ENCODE measurements at regions not wholly inside any gene's neighbourhood (a gene's known extent, or its start where the extent isn't known, plus 50 kb on each side); places are given as distances from the start of the nearest gene placed in this dataset.

DNA sequence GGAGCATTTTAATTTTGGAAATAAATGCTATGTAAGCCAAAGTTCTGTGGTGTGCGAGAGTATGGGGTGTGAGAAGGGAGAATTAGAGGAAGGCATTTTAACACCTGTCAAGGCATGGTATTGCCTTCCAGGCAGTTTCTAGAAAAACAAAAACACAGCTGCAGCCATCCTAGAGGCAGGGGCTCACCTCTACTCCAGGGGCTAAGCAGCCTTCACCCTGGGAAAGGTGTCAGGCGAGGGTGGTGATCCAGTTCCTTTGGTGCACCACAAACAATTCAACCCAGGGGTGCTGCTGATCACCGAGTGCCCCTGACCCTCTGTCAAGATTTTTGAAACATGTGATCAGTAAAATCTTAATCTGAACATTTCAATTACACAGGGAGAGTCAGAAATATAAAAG, 59.2 kb upstream of the GPR26 start:
- H3K4me1 Mint-ChIP-seq (ENCODE audit: low read depth): no peaks in the 10 kb centered on the region
- ChIA-PET CTCF (no interaction called here), POLR2A (no interaction called here)
- no peak overlapping the region for H3K27ac Mint-ChIP-seq
- DNase-seq: no peak
- no peak for ATAC-seq
- no peak overlapping the region for H3K4me3 Mint-ChIP-seq
- no peaks in the 10 kb centered on the region for H3K27me3 Mint-ChIP-seq (ENCODE audit: low read depth)
- no peaks in the 10 kb centered on the region for H3K9me3 Mint-ChIP-seq (ENCODE audit: insufficient read depth)
- no peaks in the 10 kb centered on the region for H3K36me3 Mint-ChIP-seq (ENCODE audit: low read depth)

DNA sequence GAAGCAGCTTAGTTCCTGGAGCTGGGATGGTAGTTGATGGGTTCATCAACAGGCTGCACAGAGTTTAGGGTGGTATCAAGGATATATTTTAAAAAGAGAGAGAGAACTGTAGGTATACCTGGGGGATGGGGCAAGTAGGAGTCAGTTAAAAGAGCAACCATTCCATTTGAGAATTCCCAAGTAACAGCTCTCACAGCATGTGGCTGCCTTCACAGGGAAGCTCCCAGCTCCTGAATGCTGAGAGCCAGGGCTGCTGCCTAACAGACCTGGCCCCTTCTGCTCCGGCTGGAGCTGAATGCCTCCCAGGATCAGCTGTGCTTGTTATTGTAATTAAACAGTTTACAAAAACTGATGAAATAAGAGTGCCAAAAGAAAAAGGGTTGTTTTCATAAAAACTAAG, 58.8 kb upstream of the GPR26 start:
- Mint-ChIP-seq H3K4me1 (ENCODE audit: low read depth) (no peaks in the 10 kb centered on the region), H3K9me3 (ENCODE audit: insufficient read depth) (no peaks in the 10 kb centered on the region), H3K4me3 (no peak overlapping the region), H3K27me3 (ENCODE audit: low read depth) (no peaks in the 10 kb centered on the region), H3K27ac (no peak overlapping the region), H3K36me3 (ENCODE audit: low read depth) (no peaks in the 10 kb centered on the region)
- DNase-seq (no peak), ATAC-seq (no peak)
- ChIA-PET CTCF (no interaction called here), POLR2A (no interaction called here)

DNA sequence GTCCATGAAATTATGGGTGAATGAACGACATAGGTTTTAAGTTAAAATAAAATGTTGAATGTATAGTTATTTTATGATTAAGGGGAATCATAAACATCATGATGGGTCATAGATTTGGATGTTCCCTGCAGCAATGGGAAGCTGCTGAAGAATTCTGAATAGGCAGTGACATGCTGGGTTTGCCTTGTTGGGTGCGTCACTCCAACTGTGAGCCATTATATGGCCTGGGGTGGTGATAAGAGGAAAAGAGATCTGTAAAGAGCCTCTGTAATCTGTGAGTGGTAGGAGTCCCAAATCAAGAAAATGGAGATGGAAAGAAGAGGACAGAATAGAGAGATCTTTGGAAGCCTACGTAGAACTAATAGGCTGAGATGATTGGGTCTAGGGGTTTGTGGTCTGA, 58.1 kb upstream of the GPR26 start:
- Mint-ChIP-seq H3K4me1 (ENCODE audit: low read depth) (no peaks in the 10 kb centered on the region), H3K4me3 (no peak overlapping the region), H3K9me3 (ENCODE audit: insufficient read depth) (no peaks in the 10 kb centered on the region), H3K27ac (no peak overlapping the region), H3K36me3 (ENCODE audit: low read depth) (no peaks in the 10 kb centered on the region), H3K27me3 (ENCODE audit: low read depth) (no peaks in the 10 kb centered on the region)
- no peak for ATAC-seq
- ChIA-PET CTCF (no interaction called here), POLR2A (no interaction called here)
- no peak for DNase-seq

DNA sequence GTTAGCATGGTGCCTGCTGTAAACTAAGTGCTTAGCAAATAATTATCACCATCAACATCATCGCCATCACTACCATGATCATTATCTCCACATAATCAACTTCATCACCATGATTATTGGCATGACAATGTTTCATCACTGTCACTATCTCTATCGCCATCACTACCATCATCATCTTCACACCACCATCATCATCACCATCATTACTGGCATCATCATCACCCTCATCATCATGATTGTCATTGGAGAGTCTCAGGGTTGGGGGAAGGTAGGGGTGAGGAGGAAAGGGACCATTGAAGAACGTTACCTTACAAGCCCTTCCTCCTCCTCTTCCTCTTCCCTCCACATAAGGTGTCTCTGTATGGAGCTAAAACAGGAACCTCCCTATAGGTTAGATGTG, 54.9 kb upstream of the GPR26 start:
- POLR2A ChIA-PET: no interaction called here

DNA sequence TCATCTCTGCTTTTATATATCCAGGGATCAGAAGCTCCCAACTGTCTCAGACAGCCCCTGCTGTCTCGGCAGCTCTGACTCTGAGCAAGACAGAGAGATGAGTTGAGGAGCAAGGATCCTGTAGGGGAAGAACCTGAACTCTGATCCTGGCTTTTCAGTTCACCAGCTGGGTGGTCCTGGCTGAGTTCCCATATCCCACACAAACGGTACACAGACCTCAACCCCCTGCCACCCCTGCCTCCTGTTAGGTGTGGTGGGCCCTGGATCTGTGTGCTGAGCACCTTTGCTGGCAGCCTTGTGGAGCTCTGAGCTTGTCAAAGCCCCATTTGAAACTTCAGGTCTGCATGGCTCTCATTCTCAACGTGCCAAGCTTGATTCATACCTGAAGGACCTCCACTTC, 54.3 kb upstream of the GPR26 start:
- ChIA-PET POLR2A (no interaction called here), CTCF (no interaction called here)
- Mint-ChIP-seq H3K27me3 (ENCODE audit: low read depth) (no peaks in the 10 kb centered on the region), H3K4me1 (ENCODE audit: low read depth) (no peaks in the 10 kb centered on the region), H3K9me3 (ENCODE audit: insufficient read depth) (no peaks in the 10 kb centered on the region), H3K27ac (no peak overlapping the region), H3K4me3 (no peak overlapping the region), H3K36me3 (ENCODE audit: low read depth) (no peaks in the 10 kb centered on the region)
- no peak for ATAC-seq
- no peak for DNase-seq

More for the DNA sequence above, 54.9 kb upstream of the GPR26 start:
- no peaks in the 10 kb centered on the region for H3K4me1 Mint-ChIP-seq (ENCODE audit: low read depth)
- H3K9me3 Mint-ChIP-seq (ENCODE audit: insufficient read depth): no peaks in the 10 kb centered on the region
- CTCF ChIA-PET: no interaction called here
- no peaks in the 10 kb centered on the region for H3K36me3 Mint-ChIP-seq (ENCODE audit: low read depth)
- no peak overlapping the region for H3K4me3 Mint-ChIP-seq
- H3K27me3 Mint-ChIP-seq (ENCODE audit: low read depth): no peaks in the 10 kb centered on the region
- ATAC-seq: no peak
- no peak for DNase-seq
- H3K27ac Mint-ChIP-seq: no peak overlapping the region

DNA sequence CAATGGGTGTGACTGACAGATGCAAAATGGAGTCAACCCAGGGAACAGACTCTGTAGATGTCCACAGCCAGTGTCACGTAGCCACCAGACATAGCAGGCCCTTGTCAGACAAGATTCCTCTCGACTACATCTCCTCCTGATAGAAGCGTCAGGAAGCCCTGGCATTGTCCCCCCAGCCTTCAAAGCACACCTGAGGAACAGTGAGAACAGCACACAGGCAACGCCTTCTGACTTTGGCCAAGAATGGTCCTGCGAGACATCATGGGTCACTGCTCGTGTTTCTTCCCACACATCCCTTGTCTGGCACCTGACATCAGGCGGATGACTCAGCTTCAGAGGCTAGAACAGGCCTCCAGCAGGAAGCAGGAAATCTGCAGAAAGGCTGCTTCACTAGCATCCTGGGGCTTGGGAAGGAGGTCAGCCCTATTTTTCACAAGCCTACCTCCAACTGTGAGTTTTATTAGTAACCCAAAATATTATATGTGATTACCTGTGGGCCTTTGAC, 52.8 kb upstream of the GPR26 start:
- ATAC-seq (no peak), DNase-seq (no peak)
- CTCF ChIA-PET: no interaction called here
- Mint-ChIP-seq H3K4me1 (ENCODE audit: low read depth) (no peaks in the 10 kb centered on the region), H3K27me3 (ENCODE audit: low read depth) (no peaks in the 10 kb centered on the region), H3K4me3 (no peak overlapping the region), H3K27ac (no peak overlapping the region), H3K36me3 (ENCODE audit: low read depth) (no peaks in the 10 kb centered on the region), H3K9me3 (ENCODE audit: insufficient read depth) (no peaks in the 10 kb centered on the region)
- POLR2A ChIA-PET: interaction anchor here (0.5 kb wide), 1 partner anchor 1288 kb away, joined by 4 read pairs; no protein-coding TSS in a partner anchor

DNA sequence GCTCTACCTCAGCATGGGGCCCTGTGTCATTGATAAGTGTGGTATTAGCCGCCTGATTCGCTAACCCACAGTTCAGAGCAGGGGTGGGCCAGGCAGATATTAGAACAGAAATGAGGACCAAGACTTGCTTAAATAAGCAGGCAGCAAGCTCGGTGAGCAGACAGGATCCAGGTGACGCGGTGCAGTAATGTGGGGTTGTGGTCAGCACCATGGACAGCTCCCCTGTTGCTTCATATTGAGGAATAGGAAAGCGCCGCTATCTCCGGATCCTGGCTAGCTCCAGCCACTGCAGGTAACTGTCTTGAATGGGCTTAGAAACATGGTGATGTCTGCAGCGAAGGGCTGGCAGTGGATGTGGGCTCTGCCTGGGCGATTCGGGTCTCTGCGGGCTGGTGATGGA, 51.3 kb upstream of the GPR26 start:
- no peaks in the 10 kb centered on the region for H3K27me3 Mint-ChIP-seq (ENCODE audit: low read depth)
- peak; percentile 69 for ATAC-seq
- DNase-seq: peak; percentile 75
- H3K4me3 Mint-ChIP-seq: no peak overlapping the region
- no peaks in the 10 kb centered on the region for H3K4me1 Mint-ChIP-seq (ENCODE audit: low read depth)
- H3K9me3 Mint-ChIP-seq (ENCODE audit: insufficient read depth): no peaks in the 10 kb centered on the region
- CTCF ChIA-PET: no interaction called here
- POLR2A ChIA-PET: no interaction called here
- no peak overlapping the region for H3K27ac Mint-ChIP-seq
- no peaks in the 10 kb centered on the region for H3K36me3 Mint-ChIP-seq (ENCODE audit: low read depth)

Measured in activated CD8-positive, alpha-beta T cell treated with anti-CD3 and anti-CD28 coated beads, Interleukin-2, amount 10 ng/mL, durations not matched to agents 7 days and 5 days (primary cell).